Left lobe of liver (tissue), 2 donors: ENCODE measurements at regions not wholly inside any gene's neighbourhood (a gene's known extent, or its start where the extent isn't known, plus 50 kb on each side); places are given as distances from the start of the nearest gene placed in this dataset.

Source experiments
- ATAC-seq: fragments of 200-7000 bp; cut with Tn5 transposase; one replicate; pipeline ENCODE4 v1.9.1; 2020; ENCODE audit warnings: mild to moderate bottlenecking, moderate library complexity
- DNase-seq: peaks from one replicate; pipeline ENCODE4 v3.0.0-alpha.2; 2020; ENCODE audit warnings: low spot score
- donor health status: DM: no; HTN: no; CAD: no; lungs with moderate emphysema.
- donor health status: DM: no; HTN: yes; CAD: no.

GRCh38 chr6:88263591-88263990 lies 97.4 kb upstream of the CNR1 start:
- DNase-seq (no peak), ATAC-seq (no peak)

- DNase-seq (no peak), ATAC-seq (no peak)
Observed at GRCh38 chr6:88262332-88262731, 96.2 kb upstream of the CNR1 start.

GRCh38 chr6:88251301-88251700 lies 85.2 kb upstream of the CNR1 start:
- ATAC-seq (no peak), DNase-seq (no peak)

GRCh38 chr6:88248709-88249321 lies 82.7 kb upstream of the CNR1 start:
- no peak for ATAC-seq

GRCh38 chr6:88246654-88247053 lies 80.5 kb upstream of the CNR1 start:
- DNase-seq (no peak), ATAC-seq (no peak)

More at GRCh38 chr6:88248709-88249321, 82.7 kb upstream of the CNR1 start:
- DNase-seq: no peak

GRCh38 chr6:88244721-88245120 lies 78.6 kb upstream of the CNR1 start:
- no peak for DNase-seq
- ATAC-seq: no peak

- DNase-seq (no peak), ATAC-seq (no peak)
Observed at GRCh38 chr6:88238901-88239300, 72.8 kb upstream of the CNR1 start.

- no peak for DNase-seq
- ATAC-seq: peak; percentile 74
Observed at GRCh38 chr6:88238065-88238464, 71.9 kb upstream of the CNR1 start.

GRCh38 chr6:88236612-88237360 lies 70.6 kb upstream of the CNR1 start:
- ATAC-seq (no peak), DNase-seq (no peak)

GRCh38 chr6:88232753-88233152 lies 66.6 kb upstream of the CNR1 start:
- DNase-seq: no peak
- no peak for ATAC-seq

- ATAC-seq: no peak
- DNase-seq: no peak
Observed at GRCh38 chr6:88223298-88223697, 57.2 kb upstream of the CNR1 start.

- no peak for DNase-seq
- ATAC-seq: peak; percentile 26
Observed at GRCh38 chr6:88220493-88220892, 54.3 kb upstream of the CNR1 start.

GRCh38 chr6:88216182-88216581 lies 50.0 kb upstream of the CNR1 start:
- ATAC-seq (no peak), DNase-seq (no peak)
